OCI-M1 (cell line): ENCODE measurements at regions not wholly inside any gene's neighbourhood (a gene's known extent, or its start where the extent isn't known, plus 50 kb on each side); places are given as distances from the start of the nearest gene placed in this dataset.
"Not testable (repeated sequence)": the region's sequence is repeated elsewhere in the genome, so short reads cannot be mapped to it uniquely, and the experiment has no call there.

ENCODE experiments used
- DNase-seq: peaks from one replicate; lab custom pipeline; 2025; lab: John Stamatoyannopoulos, UW

DNA sequence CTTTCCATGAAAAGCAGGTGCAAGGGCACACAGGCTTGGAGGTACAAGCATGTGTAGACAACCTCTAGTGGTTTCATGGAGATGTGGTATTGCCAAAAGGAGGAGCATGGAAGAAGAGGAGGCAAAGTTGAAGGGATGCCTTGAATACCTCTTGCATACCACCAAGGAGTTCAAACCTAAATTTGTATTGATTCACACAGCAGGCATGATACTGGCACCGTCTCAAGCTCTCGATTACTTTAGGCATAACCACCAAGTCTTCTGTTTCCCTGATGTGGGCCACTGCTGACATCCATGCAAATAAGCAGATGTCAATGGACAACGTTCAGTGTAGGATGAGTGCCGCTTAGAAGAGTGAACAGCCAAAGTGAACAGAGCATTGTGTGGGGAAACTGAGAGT, 87.1 kb downstream of the SCN11A start:
- DNase-seq: no peak

DNA sequence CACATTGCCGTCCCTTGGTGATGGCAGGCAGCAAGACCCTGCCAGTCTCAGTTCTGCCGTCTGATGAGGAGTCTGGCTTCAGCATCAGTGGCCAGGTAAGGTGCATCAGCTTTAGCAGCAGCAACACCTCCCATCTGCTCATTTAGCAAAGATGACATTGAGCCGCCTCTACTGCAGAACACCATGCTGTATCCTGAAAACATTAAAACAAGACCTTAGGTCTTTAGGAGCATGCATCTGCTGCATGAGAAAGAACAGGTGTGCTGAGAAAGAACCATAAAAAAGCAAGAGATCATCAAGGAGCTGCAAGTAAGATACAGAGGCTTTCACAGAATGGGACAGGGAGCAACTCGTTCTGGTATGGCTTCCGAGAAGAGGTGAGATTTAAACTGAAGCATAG, 87.5 kb downstream of the SCN11A start:
- no peak for DNase-seq

GRCh38 chr3:38960953-38961622, 90.7 kb downstream of the SCN11A start:
- peak; percentile 83 for DNase-seq

- no peak for DNase-seq
These were observed 91.6 kb downstream of the SCN11A start for GRCh38 chr3:38960042-38960622.

GRCh38 chr3:38958026-38958720, 93.6 kb downstream of the SCN11A start:
- DNase-seq: no peak

DNA sequence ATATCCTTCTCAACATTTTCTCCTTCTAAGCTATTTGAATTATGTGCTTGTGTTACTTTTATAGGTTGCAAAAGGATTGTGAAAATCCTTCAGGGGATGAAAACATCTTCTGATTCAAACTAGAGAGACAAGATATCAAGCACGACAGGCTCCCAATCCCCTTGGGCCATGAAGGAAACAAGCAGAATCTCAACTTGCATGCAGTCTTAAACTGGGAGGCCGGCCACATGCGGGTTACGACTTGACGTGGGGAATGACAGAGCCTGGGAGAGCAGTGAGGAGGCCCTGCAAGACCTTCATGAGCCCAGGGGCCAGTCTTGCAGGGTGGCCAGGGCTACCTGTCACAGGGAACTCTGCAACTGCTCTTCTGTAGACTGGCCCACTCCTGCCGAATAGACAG, 94.4 kb downstream of the SCN11A start:
- DNase-seq: no peak

DNA sequence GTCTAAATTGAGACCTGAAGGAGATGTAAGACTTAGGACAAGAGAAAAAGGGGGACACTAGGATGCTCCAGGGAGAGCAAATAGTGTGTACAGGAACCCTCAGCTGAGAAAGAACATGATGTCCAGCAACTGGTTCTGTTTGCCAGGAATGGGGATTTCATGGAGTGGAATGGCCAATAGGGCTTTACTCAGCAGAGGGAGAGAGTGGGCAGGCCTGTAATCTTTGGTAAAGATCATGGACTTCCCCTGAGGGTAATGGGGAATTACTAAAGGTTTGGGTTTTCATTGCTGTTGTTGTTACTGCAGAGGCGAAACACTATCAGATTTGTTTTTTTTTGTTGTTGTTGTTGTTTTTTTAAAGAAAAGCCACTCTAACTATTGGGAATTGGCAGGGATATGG, 99.0 kb downstream of the SCN11A start:
- DNase-seq: no peak

DNA sequence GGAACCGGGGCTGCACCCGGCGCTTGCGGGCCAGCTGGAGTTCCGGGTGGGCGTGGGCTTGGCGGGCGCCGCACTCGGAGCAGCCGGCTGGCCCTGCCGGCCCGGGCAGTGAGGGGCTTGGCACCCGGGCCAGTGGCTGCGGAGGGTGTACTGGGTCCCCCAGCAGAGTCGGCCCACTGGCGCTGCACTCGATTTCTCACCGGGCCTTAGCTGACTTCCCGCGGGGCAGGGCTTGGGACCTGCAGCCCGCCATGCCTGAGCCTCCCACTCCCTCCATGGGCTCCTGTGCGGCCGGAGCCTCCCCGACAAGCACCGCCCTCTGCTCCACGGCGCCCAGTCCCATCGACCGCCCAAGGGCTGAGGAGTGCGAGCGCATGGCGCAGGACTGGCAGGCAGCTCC, 100.6 kb downstream of the SCN11A start:
- DNase-seq: not testable (repeated sequence)

GRCh38 chr3:38950581-38950980, 101.2 kb downstream of the SCN11A start:
- peak; percentile 12 for DNase-seq

DNA sequence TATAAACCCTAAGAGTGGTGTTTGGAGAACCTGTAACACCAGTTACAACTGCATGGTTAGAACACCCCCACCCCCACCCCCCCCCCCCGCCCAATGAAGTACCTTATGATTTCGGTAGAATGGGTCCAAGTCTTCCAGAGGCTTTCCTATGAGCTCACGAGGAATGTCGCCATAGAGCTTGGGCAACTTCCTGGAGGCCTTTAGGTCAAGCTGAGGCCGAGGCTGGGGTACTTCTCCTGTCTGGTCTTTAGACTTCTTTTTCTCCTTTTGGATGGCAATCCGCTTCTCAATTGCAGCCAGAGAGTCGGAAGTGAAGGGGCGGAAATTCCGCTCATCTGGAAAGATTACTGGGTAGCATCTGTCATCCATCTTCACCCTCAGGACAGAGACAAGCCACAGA, 101.8 kb downstream of the SCN11A start:
- no peak for DNase-seq

- DNase-seq: no peak
These were observed 111.3 kb downstream of the SCN11A start for GRCh38 chr3:38940394-38940793.

GRCh38 chr3:38925351-38925750, 109.3 kb upstream of the SCN10A start:
- DNase-seq: no peak

GRCh38 chr3:38916706-38917105, 100.7 kb upstream of the SCN10A start:
- DNase-seq: no peak

- DNase-seq: no peak
These were observed 91.4 kb upstream of the SCN10A start for GRCh38 chr3:38907426-38907825.

DNA sequence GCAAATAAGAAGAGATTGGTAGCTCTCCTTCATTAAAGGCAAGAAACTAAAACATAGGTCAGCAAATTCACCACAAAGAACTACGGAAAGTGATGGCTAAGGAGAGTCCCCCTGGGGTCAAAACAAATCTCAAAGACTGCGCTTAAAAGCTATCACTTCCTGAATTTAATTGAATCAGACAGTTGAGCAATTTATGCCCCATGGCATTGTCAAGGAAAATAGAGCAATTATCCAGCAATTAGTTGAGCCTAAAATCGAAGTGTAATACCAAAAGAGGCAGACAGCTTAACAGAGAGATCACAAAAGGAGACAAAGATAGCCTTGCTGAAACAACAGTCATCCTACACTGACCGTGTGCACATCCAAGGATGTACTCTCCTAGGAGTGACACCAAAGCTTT, 74.4 kb upstream of the SCN10A start:
- DNase-seq: no peak

- no peak for DNase-seq
These were observed 62.6 kb upstream of the SCN10A start for GRCh38 chr3:38878646-38879045.
